ENCODE measurements at regions not wholly inside any gene's neighbourhood (a gene's known extent, or its start where the extent isn't known, plus 50 kb on each side); places are given as distances from the start of the nearest gene placed in this dataset.
"Not testable (repeated sequence)": the region's sequence is repeated elsewhere in the genome, so short reads cannot be mapped to it uniquely, and the experiment has no call there.

DNA sequence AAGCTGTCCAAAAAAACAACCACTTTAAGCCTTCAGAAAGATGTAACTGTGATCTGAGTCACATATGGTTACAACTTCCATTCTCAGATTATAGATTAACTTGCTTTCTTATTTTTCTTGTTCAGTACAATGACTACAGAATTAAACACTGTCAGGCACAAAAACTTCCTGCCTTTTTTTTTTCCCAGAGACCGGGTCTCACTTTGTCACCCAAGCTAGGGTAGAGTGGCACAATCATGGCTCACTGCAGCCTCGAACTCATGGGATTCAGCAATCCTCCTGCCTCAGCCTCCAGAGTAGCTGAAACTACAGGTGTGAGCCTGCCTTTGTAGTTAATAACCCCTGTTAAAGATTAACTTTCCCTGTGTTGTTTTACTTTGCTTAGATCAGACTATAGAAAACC is 163.2 kb downstream of the AVL9 start:
- Mint-ChIP-seq H3K4me3 (no peak overlapping the region), H3K36me3 (ENCODE audit: low read depth) (peaks cover 3% of the 10 kb centered on the region), H3K9me3 (no peaks in the 10 kb centered on the region), H3K4me1 (peaks cover 3% of the 10 kb centered on the region), H3K27ac (ENCODE audit: unreplicated experiment) (no peak overlapping the region), H3K27me3 (ENCODE audit: low read depth) (no peaks in the 10 kb centered on the region)
- TF ChIP-seq, protein P1, sequence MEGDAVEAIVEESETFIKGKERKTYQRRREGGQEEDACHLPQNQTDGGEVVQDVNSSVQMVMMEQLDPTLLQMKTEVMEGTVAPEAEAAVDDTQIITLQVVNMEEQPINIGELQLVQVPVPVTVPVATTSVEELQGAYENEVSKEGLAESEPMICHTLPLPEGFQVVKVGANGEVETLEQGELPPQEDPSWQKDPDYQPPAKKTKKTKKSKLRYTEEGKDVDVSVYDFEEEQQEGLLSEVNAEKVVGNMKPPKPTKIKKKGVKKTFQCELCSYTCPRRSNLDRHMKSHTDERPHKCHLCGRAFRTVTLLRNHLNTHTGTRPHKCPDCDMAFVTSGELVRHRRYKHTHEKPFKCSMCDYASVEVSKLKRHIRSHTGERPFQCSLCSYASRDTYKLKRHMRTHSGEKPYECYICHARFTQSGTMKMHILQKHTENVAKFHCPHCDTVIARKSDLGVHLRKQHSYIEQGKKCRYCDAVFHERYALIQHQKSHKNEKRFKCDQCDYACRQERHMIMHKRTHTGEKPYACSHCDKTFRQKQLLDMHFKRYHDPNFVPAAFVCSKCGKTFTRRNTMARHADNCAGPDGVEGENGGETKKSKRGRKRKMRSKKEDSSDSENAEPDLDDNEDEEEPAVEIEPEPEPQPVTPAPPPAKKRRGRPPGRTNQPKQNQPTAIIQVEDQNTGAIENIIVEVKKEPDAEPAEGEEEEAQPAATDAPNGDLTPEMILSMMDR (conservative IDR thresholded peaks at IDR 0.05) = no peak
- no peak for DNase-seq (ENCODE audit: low read depth, low spot score)

DNA sequence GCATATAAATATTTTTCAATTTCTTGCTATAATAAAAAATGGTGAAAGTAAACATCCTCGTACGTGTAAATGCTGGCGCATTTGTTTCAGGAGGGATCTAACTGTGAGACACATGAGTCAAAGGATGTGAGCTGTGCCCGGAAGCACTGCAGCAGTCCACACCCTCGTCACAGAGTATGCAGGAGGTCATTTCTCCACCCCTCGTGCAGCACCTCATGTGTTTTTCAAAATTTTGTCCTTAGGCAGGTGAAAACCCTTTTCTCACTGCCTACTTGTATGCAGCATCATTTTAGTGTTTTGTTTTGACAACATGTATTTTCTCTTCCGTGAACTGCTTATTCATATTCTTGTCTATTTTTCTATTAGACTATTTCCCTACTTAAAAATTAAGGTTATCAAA is 162.7 kb downstream of the AVL9 start:
- no peak overlapping the region for H3K27ac Mint-ChIP-seq (ENCODE audit: unreplicated experiment)
- H3K4me1 Mint-ChIP-seq = no peaks in the 10 kb centered on the region
- no peaks in the 10 kb centered on the region for H3K9me3 Mint-ChIP-seq
- H3K36me3 Mint-ChIP-seq (ENCODE audit: low read depth) = peaks cover 2% of the 10 kb centered on the region
- no peaks in the 10 kb centered on the region for H3K27me3 Mint-ChIP-seq (ENCODE audit: low read depth)
- TF ChIP-seq, protein P1 (conservative IDR thresholded peaks at IDR 0.05) = no peak
- no peak overlapping the region for H3K4me3 Mint-ChIP-seq
- DNase-seq (ENCODE audit: low read depth, low spot score) = no peak

- H3K4me1 Mint-ChIP-seq; H3K27me3 Mint-ChIP-seq (ENCODE audit: low read depth); H3K4me3 Mint-ChIP-seq; DNase-seq (ENCODE audit: low read depth, low spot score); H3K27ac Mint-ChIP-seq (ENCODE audit: unreplicated experiment); H3K36me3 Mint-ChIP-seq (ENCODE audit: low read depth); H3K9me3 Mint-ChIP-seq: not testable (repeated sequence)
Observed at GRCh38 chr7:32654549-32654948, 159.3 kb downstream of the AVL9 start.

- not testable (repeated sequence) for DNase-seq (ENCODE audit: low read depth, low spot score); H3K36me3 Mint-ChIP-seq (ENCODE audit: low read depth); H3K27ac Mint-ChIP-seq (ENCODE audit: unreplicated experiment); H3K4me3 Mint-ChIP-seq; H3K27me3 Mint-ChIP-seq (ENCODE audit: low read depth); H3K4me1 Mint-ChIP-seq; H3K9me3 Mint-ChIP-seq
Observed at GRCh38 chr7:32650356-32650755, 155.1 kb downstream of the AVL9 start.

- no peaks in the 10 kb centered on the region for H3K27me3 Mint-ChIP-seq (ENCODE audit: low read depth)
- no peaks in the 10 kb centered on the region for H3K4me1 Mint-ChIP-seq
- no peak overlapping the region for H3K4me3 Mint-ChIP-seq
- TF ChIP-seq, protein P1 (conservative IDR thresholded peaks at IDR 0.05) = no peak
- H3K27ac Mint-ChIP-seq (ENCODE audit: unreplicated experiment) = no peak overlapping the region
- no peak for DNase-seq (ENCODE audit: low read depth, low spot score)
- no peaks in the 10 kb centered on the region for H3K36me3 Mint-ChIP-seq (ENCODE audit: low read depth)
- no peaks in the 10 kb centered on the region for H3K9me3 Mint-ChIP-seq
Observed at GRCh38 chr7:32648408-32649156, 153.3 kb downstream of the AVL9 start.

DNA sequence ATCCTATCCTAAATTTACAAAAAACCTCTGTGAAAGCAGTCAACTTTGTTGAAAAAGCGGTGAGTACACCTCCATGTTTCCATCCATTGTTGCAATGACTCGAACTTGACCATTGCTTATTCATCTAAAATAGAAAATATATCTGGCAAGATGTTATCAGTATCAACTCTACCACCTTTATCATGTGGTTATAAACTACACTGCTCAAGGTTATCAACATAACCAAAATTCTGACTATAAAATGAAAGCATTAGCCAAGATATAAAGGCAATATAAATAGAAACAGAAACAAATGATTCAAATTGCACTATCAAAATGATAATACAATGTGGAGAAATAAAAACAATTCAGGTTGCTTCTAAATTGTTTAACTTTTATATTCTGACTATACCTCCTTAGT is 150.0 kb downstream of the AVL9 start:
- not testable (repeated sequence) for H3K27me3 Mint-ChIP-seq (ENCODE audit: low read depth); DNase-seq (ENCODE audit: low read depth, low spot score)

DNA sequence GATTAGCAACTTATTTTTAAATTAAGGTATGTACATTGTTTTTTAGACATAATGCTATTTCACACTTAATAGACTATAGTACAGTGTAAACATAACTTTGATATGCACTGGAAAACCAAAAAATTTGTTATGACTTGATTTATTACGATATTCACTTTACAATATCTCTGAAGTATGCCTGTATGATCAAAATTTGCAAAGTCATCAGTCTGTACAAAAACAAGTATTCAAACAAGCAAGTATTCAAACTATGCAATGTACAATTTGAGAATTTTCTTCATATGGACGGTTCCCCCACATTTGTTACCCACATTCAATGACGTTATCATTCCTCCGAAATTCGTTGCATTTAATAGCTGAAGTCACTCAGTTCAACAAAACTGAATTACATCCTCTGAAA is 147.9 kb downstream of the AVL9 start:
- H3K4me1 Mint-ChIP-seq = no peaks in the 10 kb centered on the region
- no peak overlapping the region for H3K4me3 Mint-ChIP-seq

More for the DNA sequence above, 150.0 kb downstream of the AVL9 start:
- not testable (repeated sequence) for H3K27ac Mint-ChIP-seq (ENCODE audit: unreplicated experiment); H3K4me1 Mint-ChIP-seq; H3K4me3 Mint-ChIP-seq; H3K9me3 Mint-ChIP-seq; H3K36me3 Mint-ChIP-seq (ENCODE audit: low read depth)

More for the DNA sequence above, 147.9 kb downstream of the AVL9 start:
- no peak overlapping the region for H3K27ac Mint-ChIP-seq (ENCODE audit: unreplicated experiment)
- no peak for DNase-seq (ENCODE audit: low read depth, low spot score)
- H3K27me3 Mint-ChIP-seq (ENCODE audit: low read depth) = no peaks in the 10 kb centered on the region
- H3K9me3 Mint-ChIP-seq = peaks cover 3% of the 10 kb centered on the region
- TF ChIP-seq, protein P1 (conservative IDR thresholded peaks at IDR 0.05) = no peak
- H3K36me3 Mint-ChIP-seq (ENCODE audit: low read depth) = peaks cover 7% of the 10 kb centered on the region
